GM19023 (cell line): ENCODE measurements at regions not wholly inside any gene's neighbourhood (a gene's known extent, or its start where the extent isn't known, plus 50 kb on each side); places are given as distances from the start of the nearest gene placed in this dataset.
"Not testable (repeated sequence)": the region's sequence is repeated elsewhere in the genome, so short reads cannot be mapped to it uniquely, and the experiment has no call there.

Experiments
- ATAC-seq: cut with Tn5 transposase; IDR thresholded peaks from one replicate; pipeline ENCODE4 v1.9.1; 2021; ENCODE audit warnings: mild to moderate bottlenecking, moderate library complexity; ENCODE audit not compliant: unreplicated experiment

DNA sequence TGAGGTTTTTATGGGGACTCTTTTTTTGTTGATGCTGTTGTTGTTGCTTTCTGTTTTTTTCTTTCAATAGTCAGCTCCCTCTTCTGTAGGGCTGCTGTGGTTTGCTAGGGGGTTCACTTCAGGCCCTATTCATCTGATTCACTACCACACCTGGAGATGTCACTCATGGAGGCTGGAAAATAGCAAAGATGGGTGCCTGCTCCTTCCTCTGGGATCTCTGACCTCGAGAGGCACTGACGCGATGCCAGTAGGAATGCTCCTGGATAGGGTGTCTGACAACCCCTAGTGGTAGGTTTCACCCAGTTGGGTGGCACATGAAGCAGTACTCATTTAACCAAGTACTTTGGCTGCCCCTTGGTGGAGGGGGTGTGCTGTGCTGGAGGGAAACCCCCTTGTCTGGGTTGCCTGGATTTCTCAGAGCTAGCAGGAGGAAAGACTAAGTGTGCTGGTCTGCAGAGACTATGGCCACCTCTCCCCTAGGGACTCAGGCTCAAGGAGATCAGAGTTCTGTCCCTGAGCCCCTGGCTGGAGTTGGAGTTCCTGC, 745.5 kb downstream of the TMTC2 start:
- no peak for ATAC-seq

DNA sequence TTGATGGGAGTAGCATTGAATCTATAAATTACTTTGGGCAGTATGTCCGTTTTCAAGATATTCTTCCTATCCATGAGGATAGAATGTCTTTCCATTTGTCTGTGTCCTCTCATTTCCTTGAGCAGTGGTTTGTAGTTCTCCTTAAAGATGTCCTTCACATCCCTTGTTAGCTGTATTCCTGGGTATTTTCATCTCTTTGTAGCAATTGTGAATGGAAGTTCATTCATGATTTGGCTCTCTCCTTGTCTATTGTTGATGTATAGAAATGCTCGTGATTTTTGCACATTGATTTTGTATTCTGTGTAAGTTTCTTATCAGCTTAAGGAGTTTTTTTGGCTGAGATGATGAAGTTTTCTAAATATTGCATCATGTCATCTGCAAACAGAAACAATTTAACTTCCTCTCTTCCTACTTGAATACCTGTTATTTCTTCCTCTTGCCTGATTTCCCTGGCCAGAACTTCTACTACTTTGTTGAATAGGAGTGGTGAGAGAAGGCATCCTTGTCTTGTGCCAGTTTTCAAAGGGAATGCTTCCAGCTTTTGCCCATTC, 741.0 kb downstream of the TMTC2 start:
- ATAC-seq, result not testable (repeated sequence)

DNA sequence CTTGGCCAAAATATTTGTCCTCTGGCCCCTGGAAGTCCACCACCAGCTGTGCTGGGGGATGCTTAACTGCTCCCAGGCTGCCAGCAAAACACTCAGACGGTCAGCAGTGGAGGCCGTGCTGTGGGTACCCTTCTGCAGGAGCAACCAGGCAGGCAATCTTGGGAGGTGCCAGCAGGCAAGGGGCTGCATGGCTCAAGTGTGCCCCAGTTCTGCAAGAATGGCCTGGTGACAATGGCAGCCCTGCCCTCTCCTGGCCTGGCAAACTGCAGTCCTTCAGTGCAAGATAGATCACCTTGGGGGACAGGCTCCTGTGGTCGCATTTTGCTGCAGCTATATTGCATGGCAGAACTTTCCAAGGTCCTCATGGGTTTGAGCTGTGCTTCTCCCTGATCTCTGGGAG, 728.3 kb downstream of the TMTC2 start:
- ATAC-seq, result no peak

DNA sequence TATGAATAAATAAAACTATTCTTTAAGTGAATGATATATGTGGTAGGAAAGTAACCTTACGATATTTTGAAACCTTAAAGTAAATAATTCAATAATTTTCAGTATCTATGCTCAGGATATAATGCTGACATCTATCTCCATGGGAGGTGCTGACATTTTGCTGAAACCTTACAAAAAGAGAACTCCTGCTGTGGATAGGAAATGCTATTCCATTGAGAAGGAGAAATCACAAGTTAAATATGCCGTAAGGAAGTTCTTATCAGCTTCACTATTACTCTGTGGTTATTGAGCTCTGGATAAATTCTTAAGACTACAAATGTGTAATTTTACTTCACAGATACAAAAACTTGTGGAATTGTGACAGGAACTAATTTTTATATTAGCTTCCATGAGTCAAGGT, 722.1 kb downstream of the TMTC2 start:
- ATAC-seq, result no peak

DNA sequence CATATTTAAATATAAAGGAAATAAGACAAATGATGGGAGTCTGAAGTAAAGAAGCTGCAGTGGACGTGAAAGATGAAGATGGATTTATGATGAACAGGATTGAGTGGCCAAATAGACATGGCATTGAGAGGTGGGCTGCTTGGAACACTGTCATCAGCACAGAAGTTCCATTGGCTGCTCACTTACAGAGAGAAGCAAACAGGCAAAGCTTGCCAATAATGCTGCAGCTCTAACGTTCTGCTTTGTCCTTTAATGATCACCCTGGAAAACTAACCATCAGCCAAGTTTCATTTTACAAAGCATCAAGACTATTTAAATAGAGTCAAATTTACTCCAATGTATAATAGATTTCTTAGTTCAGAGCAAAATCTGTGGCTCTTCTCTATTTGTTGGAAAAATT, 721.4 kb downstream of the TMTC2 start:
- no peak for ATAC-seq

DNA sequence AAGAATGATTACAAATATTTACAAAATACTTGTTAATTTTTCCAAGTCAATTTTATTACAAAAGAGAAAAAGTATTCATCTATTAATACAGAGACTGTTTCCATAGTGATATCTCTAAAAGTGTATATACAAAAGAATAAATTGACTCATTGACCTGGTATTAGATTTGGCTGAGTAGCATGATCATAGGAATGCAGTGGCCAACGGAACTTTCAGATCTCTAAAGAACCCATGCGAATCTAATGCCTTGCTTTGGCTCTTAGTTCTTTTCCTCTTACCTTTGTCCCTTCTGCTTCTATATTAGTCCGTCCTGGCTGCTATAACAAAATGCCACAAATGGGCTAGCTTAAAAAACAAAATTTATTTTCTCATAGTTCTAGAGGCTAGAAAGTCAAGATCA, 717.8 kb downstream of the TMTC2 start:
- no peak for ATAC-seq

DNA sequence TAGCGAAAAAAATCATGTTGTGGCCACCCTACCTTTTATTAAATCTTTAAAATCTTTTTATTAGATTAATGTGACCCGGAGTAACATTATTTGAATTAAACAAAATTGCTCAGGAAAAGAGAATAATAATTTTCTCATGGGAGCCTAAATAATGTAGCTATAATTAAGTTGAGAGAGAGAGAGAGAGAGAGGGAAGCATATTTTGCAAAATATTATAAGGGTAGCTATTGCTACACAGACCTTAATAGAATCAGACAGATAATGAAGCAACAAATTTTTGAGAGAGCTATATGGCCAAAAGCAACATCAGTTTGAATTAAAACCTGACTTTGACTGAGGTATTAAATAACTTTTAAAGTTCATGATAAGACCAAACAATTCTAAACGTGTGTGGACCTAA, 703.5 kb downstream of the TMTC2 start:
- no peak for ATAC-seq

DNA sequence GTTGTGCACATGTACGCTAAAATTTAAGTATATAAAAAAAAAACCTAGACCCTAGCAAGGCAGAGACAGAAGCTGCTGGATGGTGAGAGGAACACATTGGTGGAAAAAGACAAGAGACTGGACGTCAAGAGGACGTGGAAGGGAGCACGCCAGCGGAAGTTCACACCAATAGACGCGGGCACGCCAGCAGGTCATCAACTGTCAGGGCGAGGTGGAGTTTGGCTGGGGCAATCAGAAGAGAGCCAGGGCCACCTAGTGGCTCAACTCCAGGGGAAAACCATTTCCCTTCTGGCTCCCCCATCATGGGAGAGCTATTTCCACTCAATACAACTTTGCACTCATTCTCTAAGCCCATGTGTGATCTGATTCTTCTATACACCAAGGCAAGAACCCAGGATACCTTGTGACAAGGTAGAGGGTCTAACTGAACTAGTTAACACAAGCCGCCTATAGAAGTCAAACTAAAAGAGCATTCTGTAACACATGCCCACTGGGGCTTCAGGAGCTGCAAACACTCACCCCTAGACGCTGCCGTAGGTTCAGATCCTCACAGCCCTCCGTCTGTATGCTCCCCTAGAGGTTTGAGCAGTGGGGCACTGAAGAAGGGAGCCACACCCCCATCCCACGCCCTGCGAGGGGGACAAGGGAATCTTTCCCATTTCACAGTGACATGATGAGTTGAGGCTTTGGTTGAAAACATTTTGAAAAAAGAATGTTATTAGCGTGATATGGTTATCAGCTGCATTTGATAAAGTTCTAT, 702.7 kb downstream of the TMTC2 start:
- ATAC-seq, result peak; percentile 57

DNA sequence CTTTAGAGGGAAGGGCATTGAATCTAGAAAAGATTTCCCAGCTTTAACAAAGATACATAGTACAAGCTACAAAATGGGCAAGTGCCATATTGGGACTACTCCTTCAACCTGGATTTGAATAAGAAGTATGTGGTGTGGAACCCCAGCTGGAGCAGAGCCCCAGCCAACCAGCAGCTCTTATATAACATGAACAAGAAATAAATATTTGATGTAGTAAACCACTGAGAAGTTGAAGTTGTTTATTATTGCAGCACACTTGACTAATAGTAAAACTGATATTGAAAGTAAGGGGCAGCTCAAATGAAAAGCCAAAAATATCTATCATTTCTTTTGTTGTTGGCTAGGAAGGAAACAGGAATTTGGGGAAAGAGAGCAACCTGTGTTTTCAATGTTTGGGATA, 701.8 kb downstream of the TMTC2 start:
- ATAC-seq, result peak; percentile 37

DNA sequence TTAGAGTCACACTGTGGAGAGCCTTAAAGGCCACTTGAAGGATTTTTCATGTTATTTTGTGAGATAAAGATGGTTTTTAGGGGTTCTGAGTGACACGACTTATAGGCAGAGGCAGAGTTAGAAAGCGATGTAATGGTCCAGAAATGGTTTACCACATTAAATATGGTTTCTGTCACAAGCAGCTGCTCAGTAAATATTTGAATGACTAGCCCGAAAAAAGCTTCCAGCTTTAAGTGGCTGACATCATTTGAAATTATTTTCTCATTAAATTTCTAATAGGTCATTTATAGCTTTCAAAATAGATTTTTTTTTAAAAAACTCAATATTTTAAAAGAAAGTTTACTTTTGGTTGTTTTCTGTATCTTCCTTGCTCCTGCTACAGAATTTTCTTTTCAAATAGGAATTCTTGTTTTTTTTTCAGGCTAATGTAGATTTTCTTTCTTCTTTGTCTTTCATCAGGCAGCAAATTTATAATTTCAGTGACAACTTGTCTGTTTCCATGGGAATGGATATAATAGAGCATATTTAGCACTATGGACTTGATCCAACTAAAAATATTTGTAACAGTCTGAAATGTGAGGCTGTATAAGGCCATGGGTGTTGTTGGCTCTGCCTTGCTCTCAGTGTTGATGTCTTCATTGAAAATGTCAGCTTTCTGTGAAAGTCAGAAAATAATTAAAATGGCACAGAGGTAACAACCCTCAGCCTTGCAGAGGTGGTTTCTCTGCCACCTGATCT, 700.0 kb downstream of the TMTC2 start:
- no peak for ATAC-seq

DNA sequence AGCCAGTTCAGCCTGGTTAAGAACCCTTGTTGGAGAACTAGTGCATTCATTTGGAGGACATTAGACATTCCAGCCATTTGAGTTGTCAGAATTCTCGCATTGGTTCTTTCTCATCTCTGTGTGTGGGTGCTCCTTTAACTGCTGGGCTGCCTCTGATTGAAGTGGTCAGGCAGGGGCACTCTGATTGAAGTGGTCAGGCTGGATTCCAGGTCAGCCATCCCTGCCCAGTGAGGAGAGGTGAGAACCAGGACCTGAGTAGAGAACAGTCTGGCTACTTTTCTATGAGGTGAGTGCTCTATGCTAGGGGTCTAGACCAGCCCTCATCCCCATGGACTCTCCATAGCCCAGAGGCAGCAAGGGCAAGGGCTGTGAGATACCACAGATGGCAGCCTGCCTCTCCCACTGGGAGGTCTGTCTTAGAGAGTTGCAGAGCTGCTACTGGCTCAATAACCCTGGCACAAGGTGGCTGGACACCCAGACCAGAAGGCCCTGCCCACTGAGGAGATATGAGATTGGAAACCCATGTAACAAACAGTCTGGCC, 691.6 kb downstream of the TMTC2 start:
- no peak for ATAC-seq

DNA sequence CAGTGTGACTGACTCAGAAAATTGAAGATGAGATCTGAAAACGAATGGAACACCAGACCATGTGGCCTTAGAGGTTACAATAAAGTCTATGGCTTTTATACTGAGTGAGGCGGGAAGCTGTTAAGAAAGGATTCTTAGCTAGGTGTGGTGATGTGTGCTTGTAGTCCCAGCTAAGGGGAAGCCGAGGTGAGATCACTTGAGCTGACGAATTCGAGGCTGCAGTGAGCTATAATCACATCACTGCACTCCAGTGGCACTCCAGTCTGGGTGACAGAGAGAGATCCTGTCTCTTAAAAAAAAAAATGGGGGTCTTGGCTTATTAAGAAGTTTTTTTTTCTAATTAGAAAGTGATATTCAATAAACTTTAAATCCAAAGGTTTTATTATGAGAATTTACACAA, 678.6 kb downstream of the TMTC2 start:
- ATAC-seq, result no peak

DNA sequence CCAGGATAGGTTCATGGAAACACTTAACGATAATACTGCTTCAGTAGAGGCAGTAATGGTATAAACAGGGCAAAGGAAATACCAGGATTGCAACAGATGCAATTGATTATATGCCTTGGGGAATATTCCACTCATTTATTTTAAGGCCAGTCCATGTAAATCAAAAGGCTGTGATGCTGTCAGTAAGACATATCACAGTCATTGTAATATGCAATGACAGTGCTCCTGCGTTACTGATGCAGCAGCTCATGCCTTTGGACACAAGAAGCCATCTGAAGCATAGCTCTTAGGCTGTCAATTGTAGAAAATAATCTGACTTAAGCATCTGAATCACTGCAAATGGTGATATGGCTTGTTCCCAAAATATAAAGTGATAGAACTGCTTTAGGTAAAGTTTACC, 674.8 kb downstream of the TMTC2 start:
- no peak for ATAC-seq

DNA sequence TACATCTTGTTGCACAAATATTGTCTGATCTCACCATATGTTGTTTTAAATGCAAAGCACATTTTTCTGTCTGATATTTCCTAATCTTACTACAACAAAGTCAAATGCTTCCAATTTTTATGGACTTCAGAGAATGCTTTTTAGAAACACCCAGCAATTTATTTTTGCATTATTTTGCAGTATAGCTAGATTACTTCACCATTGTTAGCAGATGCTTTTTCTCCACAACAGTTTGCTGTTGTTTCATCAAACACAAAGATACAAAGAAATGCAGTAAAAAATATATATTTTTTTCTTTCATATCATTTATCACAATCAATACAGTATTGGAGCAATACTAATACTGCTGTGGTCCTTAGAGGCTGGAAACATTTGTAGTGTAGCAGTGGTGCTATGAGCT, 674.4 kb downstream of the TMTC2 start:
- no peak for ATAC-seq

DNA sequence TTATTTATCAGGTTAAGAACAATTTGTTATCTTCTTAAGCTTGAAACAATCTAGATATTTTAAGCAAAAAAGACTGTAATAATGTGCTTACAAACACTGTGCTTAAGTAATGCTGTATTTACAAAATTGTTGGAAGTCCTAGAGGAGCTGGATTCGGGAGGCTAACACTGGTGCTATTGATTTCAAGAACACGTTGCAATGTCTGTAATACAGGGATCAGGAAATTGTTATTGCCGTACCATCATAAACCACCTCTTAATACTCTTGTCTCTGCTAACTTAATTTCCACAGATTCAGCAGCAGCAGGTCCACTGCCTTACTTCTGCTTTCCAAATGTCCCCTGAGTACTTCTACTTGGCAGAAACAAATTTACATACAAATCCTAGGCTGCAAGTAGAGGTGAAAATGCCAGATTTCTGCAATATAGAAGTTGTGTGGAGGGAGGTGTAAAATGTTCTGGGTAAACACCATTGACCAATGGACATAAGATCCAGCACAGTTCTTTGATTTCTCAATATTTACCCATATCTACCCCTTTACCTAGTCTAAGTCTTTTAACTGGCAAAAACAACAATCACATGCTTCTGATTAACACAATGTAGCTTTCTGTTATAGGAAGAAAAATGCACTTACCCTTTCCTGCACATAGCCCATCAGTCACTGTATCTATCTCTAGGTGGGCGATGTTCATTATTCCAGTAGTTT, 663.4 kb downstream of the TMTC2 start:
- ATAC-seq, result no peak

DNA sequence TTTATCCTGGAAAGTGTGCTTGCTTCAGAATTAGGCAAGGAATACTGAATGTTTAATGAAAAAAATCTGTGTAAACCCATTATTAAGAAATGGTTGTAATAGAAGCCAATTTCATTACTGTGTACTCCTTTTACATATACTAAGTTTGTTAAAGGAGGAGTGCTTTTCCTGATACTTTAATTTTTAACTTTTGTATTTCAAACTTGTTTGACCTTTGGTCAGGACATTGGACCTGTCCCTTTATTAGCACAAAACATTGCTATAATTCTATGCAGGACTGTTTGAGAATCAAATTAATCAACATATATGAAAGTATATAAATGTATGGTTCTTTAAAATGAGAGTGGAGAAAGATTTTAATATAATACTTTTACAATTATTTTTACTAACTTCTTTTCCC, 659.6 kb downstream of the TMTC2 start:
- ATAC-seq, result no peak

DNA sequence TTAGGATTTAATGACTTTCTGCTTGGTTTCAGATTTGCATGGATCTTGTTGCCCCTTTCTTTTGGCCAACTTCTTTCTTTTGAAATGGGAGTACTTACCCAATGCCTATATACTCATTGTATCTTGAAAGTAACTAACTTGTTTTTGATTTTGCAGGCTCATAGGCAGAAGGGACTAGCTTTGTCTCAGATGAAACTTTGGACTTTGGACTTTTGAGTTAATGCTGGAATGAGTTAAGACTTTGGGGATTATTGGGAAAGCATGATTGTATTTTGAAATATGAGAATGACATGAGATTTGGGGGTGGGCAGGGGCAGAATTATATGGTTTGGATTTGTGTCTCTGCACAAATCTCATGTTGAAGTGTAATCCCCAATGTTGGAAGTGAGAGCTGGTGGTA, 657.1 kb downstream of the TMTC2 start:
- no peak for ATAC-seq

DNA sequence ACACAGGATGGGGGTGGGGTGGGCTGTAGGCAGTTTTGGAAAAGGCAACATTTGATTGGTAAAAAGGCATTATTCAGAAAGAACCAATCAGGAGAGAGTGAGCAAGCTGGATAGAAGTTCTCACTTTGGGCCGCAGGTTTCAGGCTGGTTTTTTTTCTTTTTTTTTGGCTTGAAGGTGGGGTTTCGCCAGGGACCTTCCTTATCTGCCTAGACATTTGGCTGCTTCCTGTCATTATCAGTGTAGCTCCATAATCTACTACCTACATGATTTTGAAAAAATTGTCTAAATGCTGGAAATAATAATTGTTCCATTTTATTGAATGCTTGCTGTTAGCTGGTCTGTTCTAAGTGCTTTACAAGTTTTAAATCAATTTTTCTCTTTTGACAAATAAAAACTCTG, 649.0 kb downstream of the TMTC2 start:
- ATAC-seq, result no peak

DNA sequence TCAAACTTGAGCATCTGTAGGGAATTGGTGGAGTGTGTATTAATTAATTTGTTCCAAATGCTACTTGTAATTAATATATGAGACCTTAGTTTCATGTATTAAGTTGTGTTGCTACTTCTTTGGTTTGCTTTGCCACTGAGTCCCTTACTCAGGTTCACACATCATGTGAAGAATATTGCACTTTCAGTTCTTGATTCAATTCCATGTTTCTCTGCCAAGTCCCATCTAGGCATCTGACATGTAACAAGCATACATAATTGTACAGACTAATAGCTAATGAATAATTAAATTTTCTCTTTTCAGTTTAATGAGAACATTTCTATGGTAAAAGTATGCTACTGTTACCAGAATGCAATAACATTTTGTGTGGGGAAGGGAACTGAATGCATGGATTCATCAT, 640.0 kb downstream of the TMTC2 start:
- ATAC-seq, result no peak

DNA sequence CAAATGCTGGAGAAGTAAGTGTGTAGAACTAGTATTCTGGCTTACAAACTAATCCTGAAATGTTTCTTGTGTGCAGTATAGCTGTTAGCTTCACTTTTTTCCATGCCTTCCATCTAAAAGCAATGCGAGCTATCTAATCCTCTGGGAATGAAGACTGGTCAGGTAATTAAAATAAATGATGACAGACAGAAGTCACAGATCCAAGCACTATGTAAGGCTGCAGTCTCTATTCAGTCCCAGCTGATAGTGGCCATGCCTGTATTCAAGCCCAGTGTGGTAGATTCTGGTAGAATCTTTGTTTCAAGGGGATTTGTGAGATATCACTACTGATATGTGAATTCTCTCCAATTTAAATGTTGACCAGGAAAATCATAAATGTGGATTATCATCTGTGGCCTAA, 637.2 kb downstream of the TMTC2 start:
- no peak for ATAC-seq

DNA sequence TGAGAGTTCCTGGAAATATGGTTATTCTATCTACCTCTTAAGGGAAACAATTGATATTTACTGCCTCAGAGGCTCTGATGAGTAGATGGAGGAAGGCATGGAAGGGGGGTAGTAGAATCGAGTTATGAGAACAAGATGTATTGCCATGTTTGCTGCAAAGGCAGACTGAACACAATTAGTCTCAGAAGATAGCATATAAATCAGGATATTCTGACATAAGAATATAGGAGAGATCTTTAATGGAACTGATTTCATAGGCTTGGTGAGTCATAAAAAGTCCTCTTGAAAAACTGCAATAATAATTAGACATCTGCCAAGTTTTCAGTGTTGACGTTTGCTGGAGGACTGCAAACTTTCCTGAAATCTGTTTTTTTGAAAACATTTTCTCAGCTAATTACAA, 636.1 kb downstream of the TMTC2 start:
- ATAC-seq, result no peak
